DMS 273 (cell line): ENCODE measurements at regions not wholly inside any gene's neighbourhood (a gene's known extent, or its start where the extent isn't known, plus 50 kb on each side); places are given as distances from the start of the nearest gene placed in this dataset.
"Not testable (repeated sequence)": the region's sequence is repeated elsewhere in the genome, so short reads cannot be mapped to it uniquely, and the experiment has no call there.

Source experiments
- DNase-seq: peaks from one replicate; lab custom pipeline; 2025; ENCODE audit not compliant: unreplicated experiment; lab: John Stamatoyannopoulos, UW

DNA sequence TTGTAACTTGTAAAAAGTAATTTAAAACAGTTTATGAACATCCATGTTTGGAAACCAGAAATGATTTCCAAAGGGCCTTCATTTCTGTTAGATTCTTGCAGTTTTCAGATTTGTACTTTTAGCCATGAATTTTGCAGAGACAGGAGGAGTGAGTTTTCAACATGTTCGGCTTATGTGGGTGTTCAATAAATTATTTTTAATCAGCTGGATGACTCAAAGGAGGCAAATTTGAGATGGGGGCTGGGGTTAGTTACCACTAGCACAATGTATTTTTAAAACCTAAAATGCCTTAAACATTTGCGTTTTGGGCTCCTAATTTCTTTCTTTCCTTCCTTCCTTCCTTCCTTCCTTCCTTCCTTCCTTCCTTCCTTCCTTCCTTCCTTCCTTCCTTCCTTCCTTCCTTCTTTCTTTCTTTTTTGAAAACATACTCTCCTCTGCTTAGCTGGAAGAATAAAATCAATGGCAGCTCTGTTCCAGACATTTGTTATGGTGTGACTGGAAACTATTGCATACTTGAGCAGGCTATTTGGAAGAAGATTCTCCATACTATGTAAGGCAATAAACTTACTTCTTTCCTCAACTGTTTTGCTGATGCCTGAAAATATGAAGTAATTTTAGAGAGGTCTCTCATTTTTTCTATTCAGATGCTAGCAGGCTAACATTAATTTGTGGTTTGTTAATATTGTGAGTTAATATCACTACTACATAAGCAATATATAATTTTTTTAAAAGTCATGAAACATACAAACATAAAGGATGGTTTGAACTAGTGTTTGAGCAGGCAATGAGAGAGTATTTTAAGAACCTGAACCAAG is 394.4 kb downstream of the NYAP2 start:
- DNase-seq = no peak

DNA sequence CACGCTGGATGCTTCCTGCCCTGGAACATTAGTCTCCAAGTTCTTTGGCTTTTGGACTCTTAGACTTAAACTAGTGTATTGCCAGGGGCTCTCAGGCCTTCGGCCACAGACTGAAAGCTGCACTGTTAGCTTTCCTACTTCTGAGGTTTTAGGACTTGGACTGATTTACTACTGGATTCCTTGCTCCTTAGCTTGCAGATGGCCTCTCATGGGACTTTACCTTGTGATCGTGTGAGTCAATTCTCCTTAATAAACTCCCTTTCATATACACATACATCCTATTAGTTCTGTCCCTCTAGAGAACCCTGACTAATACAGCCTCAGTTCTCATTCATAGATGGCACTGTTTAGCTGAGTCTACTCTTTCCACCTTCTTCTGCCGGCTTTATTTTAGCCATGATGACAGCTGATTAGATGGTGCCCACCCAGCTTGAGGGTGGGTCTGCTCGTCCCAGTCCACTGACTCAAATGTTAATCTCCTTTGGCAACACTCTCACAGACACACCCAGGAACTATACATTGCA is 389.1 kb downstream of the NYAP2 start:
- DNase-seq = no peak

DNA sequence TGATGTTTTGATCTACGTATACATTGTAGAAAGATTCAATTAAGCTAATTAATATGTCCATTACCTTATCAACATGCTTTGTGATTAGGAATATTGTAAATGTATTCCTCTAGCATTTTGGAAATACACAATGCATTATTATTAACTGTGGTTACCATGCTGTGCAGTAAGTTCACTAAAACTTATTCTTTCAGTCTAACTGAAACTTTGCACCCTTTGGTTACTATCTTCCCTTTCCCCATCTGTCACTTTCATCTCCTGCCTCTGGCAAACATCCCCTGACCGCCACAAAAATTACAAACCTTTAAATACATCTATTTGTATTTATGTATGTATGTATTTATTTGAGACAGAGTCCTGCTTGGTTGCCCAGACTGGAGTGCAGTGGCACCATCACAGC is 388.0 kb downstream of the NYAP2 start:
- no peak for DNase-seq

DNA sequence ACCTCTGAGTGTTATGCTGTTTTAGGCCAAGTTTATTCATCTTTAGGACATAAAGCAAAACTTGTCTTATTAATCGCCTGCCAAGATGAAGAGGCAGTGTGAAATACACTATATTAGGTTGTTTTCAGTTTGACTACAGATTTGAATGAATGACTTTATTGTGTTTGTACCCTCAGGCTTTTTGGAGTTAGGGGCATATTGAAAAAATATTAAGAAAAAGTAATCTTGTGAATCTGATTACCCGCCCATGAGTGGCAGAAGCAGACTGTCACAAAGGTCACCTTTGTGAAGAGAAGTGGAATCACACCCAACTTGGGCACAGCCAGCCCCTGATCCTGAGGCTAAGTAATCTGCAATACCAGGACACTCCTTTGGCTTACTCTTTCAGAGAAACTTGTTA is 382.5 kb downstream of the NYAP2 start:
- DNase-seq = no peak

DNA sequence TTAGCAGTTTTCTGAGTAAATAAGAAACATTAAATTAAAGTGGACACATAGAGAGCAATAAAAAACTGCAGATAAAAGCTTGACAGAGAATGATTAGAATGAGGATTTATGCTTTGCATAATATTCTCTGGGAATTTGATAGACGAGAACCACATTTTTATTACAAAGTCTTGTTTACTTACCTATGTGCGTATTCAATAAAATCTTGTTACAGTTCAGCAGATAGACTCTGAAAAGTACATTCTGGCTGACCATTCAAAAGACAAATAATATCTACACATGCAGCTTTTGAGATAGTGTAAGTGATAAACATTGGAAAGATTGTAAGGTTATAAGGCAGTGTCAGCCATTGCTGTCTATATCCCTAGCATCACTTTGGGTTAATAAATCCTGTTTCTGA is 381.6 kb downstream of the NYAP2 start:
- no peak for DNase-seq

DNA sequence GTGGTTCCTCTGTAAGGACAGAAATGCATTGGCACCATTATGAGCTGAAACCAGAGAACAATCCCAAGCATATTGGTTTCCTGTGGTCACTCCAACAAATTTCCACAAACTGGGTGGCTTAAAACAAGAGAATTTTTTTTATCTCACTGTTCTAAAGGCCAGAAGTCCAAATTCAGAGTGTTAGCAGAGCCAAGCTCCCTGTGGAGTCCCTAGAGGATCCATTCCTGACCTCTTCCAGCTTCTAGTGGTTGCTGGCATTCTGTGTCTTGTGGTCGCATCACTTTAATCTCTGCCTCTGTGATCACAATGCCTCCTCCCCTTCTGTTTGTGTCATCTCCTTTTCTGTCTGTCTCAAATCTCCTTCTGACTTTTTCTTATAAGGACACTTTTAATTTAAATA is 380.3 kb downstream of the NYAP2 start:
- no peak for DNase-seq

DNA sequence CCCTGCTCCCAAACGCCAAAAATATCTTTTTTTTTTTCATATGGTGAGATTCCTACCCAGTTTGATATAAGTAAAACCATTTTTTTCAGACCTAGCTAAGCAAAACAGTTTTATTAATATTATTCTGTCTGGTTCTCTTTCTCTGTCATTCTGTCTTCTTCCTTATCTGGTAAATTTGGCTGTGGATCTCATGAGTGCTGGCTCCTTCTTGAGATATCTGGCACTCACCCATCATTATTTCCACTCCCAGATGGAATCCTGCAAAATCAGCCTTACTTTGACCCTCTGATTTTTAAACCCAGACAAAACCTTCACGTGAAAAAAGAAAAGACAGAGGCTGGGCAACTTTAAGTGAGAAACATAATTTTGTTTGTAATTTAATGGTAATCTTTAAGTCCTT is 373.6 kb downstream of the NYAP2 start:
- DNase-seq = no peak

DNA sequence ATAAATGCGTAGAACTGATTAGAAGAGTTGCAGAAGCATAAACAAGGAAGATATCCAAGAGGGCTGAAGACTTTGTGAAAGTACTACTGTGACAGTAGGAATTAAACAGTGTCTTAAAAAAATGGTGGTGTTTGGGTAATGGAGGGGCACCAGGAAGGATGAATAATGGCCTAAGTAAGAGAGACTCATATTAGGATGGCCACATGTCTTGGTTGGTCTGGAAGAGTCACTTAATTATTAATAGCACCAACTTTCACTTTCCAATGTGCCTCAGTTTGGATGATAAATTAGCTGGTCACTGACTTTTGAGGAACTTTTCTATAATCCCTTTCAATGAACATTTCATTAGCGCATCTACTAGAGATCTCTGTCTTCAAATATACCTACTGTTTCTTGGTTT is 372.2 kb downstream of the NYAP2 start:
- no peak for DNase-seq

DNA sequence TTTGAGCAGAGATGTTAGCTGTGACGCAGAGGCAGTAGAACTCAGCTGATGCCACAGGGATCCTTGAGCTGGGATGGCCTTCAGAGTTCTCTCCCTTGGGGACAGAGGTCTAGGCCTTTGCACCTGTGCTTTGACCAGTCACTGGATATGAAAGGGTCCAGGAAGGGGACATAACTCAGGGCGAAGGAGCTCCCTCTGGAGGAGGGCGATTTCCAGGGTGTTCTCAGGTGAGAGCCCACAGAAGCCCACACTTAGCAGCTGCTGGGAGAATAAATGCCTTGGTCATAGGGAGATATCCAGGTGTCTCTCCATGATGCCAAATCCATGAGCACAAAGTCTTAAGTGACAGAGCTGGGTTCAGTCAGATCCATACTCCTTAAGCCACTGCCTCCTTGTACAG is 369.2 kb downstream of the NYAP2 start:
- no peak for DNase-seq

DNA sequence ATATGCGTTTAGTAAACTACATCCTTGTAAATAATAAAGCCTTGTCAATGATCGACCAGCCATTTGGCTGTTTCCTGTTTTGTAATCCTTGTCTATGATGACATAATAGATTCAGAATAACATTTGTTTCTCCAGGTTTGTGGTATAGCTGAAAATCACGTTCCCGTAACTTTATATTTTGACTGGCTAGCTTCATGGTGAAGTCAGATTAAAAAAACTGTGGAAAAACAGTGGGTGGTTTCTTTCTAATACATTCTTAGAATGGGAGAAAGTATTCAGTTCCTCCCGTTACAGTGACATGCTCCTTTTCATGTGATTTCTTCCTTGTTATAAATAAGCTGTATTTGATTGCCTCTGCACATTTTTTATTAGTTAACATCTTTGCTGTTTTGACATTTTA is 366.9 kb downstream of the NYAP2 start:
- DNase-seq = no peak

DNA sequence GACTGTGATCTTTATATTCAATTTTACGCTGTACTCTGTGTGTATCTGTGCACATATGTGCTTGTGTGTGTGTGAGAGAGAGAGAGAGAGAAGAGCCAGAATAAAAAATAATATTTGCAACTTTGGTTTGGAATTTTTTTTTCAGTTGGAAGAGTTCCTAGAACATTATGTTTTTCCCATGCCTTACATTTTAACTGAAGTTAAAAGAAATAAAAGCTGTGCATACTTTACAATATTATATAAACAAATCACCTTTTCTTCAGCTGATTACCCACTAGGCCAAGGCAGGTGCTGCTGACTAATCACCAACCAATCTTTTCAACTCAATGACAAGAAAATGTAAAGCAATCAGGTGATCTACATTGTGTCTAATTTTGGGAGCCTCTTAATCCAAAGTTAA is 366.3 kb downstream of the NYAP2 start:
- DNase-seq = no peak

DNA sequence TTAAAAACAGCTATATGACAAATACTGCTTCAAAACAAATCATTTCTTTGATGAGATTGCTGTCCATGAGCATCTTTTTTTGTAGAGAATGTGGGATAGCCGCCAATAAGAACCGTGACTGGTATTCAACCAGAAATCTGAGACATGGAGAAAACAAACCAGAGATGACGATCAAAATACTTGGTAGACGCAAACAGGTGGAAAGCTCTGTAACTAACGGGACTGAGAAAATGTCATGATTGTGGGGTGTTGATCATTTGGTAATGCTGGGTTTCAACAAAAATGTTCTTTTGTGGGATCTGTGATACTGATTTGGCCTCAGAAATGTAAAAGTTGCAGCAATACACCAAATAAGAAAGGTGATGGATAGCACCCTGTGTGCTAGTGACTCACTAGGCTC is 364.8 kb downstream of the NYAP2 start:
- no peak for DNase-seq

DNA sequence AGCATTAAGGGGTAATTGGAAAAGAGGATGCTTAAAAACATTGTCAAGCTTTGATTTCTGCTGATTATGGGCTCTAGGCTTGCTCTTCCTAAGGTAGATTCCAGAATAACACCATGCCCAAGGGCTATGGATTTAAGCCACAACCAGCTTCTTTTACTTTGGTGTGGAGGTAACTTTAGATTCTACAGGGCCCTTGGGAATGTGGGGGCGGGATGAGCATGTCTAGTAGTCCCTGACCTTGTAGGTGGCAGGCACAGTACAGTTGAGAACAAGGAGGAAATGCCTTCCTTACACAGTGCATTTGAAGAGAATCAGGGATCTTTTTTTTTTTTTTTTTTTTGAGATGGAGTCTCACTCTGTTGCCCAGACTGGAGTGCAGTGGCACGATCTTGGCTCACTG is 364.2 kb downstream of the NYAP2 start:
- DNase-seq = no peak

DNA sequence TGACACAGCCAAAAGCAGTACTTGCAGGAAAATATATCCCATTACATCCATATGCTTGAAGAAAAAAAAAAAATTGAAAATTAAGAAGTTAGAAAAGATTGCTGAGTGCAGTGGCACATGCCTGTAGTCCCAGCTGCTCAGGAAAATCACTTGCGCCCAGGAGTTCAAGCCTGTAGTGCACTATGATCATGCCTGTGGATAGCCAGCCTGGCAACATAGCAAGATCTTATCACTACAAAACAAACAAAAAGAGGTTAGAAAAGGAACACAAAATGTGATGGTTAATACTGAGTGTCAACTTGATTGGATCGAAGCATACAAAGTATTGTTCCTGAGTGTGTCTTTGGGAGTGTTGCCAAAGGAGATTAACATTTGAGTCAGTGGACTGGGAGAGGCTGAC is 361.9 kb downstream of the NYAP2 start:
- DNase-seq = no peak

DNA sequence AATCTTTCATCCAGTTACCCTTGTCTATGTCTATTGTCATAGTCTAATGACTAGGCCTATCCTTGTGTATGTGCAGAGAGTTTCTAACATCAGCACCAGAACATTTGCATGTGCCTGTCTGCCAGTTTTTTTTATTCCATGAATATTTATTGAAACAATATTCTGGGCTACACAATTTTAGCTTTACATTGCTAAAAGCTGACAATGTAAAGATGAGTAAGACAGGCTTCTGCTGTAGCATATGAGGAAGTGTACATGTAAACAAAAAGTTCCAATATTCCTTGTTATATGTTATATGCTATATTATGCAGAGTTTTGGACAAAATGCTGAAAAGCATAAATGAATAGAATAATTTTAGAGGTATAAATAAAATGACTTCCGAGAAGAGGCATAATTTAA is 357.7 kb downstream of the NYAP2 start:
- no peak for DNase-seq

DNA sequence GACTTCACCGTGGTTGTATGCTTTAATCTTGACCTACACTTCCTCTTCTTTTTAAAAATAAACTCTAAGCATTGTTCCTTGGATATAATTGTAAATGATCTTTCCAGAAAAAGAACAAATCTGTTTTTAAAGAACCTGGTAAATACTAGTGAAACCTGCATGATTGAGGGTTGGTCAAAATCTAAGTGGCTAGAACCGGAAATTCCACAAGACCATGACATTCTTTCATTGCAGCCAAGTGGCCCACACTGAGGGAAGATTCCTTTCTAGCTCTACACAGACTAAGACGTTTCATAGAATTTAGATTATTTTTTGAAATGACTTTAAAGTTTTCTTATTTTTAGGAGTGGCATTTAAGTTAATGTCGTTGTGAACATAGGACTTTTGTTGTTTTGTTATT is 356.7 kb downstream of the NYAP2 start:
- no peak for DNase-seq

DNA sequence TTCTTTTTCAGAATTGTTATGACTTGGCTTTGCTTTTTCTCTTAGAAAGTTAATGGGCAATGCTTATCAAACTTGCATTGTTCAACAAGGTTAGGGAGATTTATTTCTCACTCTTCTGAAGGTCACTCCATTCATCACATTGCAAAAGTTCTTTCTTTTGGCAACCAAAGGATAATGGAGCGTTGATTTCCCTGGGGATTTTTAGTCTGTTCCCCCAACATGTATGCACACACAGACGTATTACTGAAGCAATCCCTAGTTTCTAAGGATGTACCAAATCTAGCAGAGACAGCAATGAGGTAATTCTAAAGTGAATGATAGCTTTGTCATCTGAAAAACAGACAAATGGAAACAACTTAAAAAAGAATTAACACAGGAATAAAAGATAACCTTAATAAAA is 349.1 kb downstream of the NYAP2 start:
- no peak for DNase-seq

DNA sequence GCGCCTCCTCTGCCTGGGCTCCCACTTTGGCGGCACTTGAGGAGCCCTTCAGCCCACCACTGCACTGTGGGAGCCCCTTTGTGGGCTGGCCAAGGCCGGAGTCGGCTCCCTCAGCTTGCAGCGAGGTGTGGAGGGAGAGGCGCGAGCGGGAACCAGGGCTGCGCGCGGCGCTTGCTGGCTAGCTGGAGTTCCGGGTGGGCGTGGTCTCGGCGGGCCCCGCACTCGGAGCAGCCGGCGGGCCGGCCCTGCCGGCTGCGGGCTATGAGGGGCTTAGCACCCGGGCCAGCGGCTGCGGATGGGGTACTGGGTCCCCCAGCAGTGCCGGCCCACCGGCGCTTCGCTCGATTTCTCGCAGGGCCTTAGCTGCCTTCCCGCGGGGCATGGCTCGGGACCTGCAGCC is 344.5 kb downstream of the NYAP2 start:
- DNase-seq = not testable (repeated sequence)

DNA sequence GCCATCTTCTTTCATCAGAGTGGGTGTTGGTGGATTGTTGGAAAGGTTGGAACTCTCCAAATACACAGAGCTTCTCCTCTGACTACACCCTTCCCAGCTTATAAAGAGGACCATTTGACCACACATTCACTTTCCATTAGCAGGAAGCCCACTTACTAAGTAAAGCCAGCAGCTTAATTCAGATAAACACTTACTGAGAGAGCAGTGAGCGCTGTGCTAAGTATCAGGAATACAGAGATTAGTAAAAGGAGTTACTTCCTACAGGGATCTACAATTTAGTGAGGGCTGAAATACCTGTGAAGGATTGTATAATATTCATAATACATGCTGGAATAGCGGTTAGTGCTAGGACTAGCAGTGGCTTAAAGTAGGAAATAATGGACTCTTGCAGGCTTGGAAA is 343.0 kb downstream of the NYAP2 start:
- no peak for DNase-seq

DNA sequence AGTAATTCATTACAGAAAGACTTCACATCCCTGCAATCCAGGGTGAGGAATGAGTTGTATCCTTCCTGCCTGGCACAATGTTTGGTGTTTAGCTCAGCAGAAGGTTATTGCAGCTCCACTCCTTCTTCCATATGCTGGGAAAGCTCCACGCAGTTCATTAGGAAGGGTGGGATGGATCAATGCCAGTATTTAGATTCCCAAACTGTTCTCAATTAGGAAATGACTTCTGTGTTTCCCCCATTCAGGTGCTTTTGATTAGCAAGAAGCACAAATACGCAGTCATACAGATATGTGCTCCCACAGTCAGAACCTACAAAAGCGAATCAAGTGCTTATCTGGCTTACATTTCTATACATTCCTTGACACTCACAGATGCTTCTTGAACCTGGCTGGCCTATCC is 340.6 kb downstream of the NYAP2 start:
- no peak for DNase-seq

DNA sequence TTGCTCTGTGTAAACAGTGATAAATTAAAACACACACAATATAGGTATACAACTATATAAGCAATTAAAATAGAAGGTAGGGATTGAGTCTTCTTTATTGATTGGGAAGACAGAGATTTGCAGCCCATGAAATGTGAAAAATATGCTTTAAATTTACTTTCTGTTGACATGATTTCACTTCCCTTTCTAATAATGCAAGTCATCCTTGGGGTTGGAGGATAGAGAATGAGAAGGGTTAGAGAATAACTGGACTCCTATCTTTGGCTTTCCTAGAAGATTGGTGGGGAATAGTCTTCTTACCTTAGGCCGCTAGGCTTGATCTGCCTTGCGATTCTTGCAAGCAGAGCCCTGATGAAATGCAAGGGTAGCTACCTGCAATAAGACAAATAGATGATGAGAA is 339.8 kb downstream of the NYAP2 start:
- no peak for DNase-seq

DNA sequence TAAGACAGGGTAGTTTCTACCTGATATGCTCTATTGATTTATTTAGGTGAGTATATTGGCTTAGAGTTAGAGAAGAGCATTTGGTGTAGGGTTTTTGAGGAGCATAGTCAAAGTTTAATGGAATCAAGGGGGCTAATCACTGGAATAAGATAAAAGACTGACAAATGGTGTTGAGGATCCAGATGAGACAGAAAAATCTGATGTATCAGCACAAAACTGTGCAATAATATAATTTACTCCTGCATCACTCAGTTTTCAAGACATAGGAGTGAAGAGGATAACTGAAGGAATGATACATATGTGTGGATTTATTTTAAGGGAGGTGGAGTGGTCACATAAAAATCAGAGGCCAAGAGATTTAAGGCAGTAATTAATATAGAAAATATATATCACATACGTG is 339.2 kb downstream of the NYAP2 start:
- no peak for DNase-seq

DNA sequence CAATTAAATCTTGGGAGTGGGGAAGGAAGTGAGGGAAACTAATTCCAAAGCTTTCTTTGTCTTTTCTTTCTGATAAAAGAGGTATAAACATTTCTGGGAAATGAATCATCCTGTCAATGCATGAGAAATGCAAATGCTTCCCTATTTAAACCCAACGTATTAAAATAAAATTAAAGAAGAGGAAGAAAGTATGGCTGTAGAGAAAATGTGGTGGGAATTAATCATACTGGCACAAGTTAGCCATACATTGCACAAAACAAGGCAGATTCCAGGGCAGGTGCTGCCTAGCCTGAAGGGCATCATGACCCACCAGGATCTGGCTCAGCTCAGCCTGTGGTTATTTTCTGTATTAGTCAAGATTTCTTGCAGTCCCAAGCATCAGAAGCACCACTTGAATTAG is 338.0 kb downstream of the NYAP2 start:
- no peak for DNase-seq
